ENCODE measurements at regions not wholly inside any gene's neighbourhood (a gene's known extent, or its start where the extent isn't known, plus 50 kb on each side); places are given as distances from the start of the nearest gene placed in this dataset.
A peak's percentile ranks its signal among the peaks of the same experiment; 100 is the strongest.
"Not testable (repeated sequence)": the region's sequence is repeated elsewhere in the genome, so short reads cannot be mapped to it uniquely, and the experiment has no call there.

GRCh38 chr10:65423043-65423442 is 1502.8 kb upstream of the LRRTM3 start:
- no peak for DNase-seq (ENCODE audit: low spot score)

GRCh38 chr10:65429381-65429780 is 1496.5 kb upstream of the LRRTM3 start:
- not testable (repeated sequence) for DNase-seq (ENCODE audit: low spot score)

- no peak for DNase-seq (ENCODE audit: low spot score)
These were observed 1494.9 kb upstream of the LRRTM3 start for GRCh38 chr10:65430979-65431378.

- no peak for DNase-seq (ENCODE audit: low spot score)
These were observed 1454.8 kb upstream of the LRRTM3 start for GRCh38 chr10:65470986-65471385.

- DNase-seq (ENCODE audit: low spot score) = no peak
These were observed 1443.0 kb upstream of the LRRTM3 start for GRCh38 chr10:65482848-65483247.

- no peak for DNase-seq (ENCODE audit: low spot score)
These were observed 1434.0 kb upstream of the LRRTM3 start for GRCh38 chr10:65491799-65492198.

GRCh38 chr10:65496541-65496940 is 1429.3 kb upstream of the LRRTM3 start:
- DNase-seq (ENCODE audit: low spot score) = no peak

GRCh38 chr10:65497837-65498236 is 1428.0 kb upstream of the LRRTM3 start:
- DNase-seq (ENCODE audit: low spot score) = no peak

- no peak for DNase-seq (ENCODE audit: low spot score)
These were observed 1425.1 kb upstream of the LRRTM3 start for GRCh38 chr10:65500716-65501115.

GRCh38 chr10:65501259-65501658 is 1424.6 kb upstream of the LRRTM3 start:
- DNase-seq (ENCODE audit: low spot score) = no peak

GRCh38 chr10:65518379-65518778 is 1407.5 kb upstream of the LRRTM3 start:
- no peak for DNase-seq (ENCODE audit: low spot score)

- DNase-seq (ENCODE audit: low spot score) = no peak
These were observed 1396.8 kb upstream of the LRRTM3 start for GRCh38 chr10:65528986-65529385.

GRCh38 chr10:65531545-65531944 is 1394.3 kb upstream of the LRRTM3 start:
- DNase-seq (ENCODE audit: low spot score) = no peak

- no peak for DNase-seq (ENCODE audit: low spot score)
These were observed 1391.1 kb upstream of the LRRTM3 start for GRCh38 chr10:65534771-65535170.

GRCh38 chr10:65544756-65545155 is 1381.1 kb upstream of the LRRTM3 start:
- DNase-seq (ENCODE audit: low spot score) = no peak

GRCh38 chr10:65548001-65548400 is 1377.8 kb upstream of the LRRTM3 start:
- DNase-seq (ENCODE audit: low spot score) = no peak

- DNase-seq (ENCODE audit: low spot score) = no peak
These were observed 1375.1 kb upstream of the LRRTM3 start for GRCh38 chr10:65550761-65551160.

- DNase-seq (ENCODE audit: low spot score) = peak; percentile 2
These were observed 1370.6 kb upstream of the LRRTM3 start for GRCh38 chr10:65555192-65555591.

GRCh38 chr10:65556006-65556405 is 1369.8 kb upstream of the LRRTM3 start:
- no peak for DNase-seq (ENCODE audit: low spot score)

GRCh38 chr10:65559369-65559768 is 1366.5 kb upstream of the LRRTM3 start:
- DNase-seq (ENCODE audit: low spot score) = no peak

- DNase-seq (ENCODE audit: low spot score) = no peak
These were observed 1360.6 kb upstream of the LRRTM3 start for GRCh38 chr10:65565246-65565645.

- DNase-seq (ENCODE audit: low spot score) = no peak
These were observed 1358.9 kb upstream of the LRRTM3 start for GRCh38 chr10:65566906-65567305.

- peak; percentile 93 for DNase-seq (ENCODE audit: low spot score)
These were observed 1355.5 kb upstream of the LRRTM3 start for GRCh38 chr10:65570143-65571010.
